ENCODE measurements at regions not wholly inside any gene's neighbourhood (a gene's known extent, or its start where the extent isn't known, plus 50 kb on each side); places are given as distances from the start of the nearest gene placed in this dataset.

DNA sequence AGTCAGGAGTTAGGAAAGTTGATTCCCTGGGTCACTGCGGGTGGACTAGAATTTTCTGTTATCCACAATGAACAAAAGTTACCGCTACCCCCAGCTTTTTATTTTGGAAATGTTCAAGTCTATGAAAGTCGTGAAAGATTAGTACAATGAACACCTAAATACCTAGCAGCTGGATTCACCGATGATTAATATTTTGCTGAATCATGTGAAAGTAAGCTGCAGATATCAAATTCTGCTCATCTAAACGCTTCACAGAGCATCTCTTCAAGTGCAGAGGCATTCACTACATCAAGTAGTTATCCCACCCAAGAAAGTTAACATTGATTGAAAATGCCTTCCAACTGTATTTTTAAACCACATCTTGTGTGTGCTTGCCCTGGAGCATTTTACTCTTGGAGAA lies 729.0 kb upstream of the NR2F2 start:
- TF ChIP-seq, protein P1, sequence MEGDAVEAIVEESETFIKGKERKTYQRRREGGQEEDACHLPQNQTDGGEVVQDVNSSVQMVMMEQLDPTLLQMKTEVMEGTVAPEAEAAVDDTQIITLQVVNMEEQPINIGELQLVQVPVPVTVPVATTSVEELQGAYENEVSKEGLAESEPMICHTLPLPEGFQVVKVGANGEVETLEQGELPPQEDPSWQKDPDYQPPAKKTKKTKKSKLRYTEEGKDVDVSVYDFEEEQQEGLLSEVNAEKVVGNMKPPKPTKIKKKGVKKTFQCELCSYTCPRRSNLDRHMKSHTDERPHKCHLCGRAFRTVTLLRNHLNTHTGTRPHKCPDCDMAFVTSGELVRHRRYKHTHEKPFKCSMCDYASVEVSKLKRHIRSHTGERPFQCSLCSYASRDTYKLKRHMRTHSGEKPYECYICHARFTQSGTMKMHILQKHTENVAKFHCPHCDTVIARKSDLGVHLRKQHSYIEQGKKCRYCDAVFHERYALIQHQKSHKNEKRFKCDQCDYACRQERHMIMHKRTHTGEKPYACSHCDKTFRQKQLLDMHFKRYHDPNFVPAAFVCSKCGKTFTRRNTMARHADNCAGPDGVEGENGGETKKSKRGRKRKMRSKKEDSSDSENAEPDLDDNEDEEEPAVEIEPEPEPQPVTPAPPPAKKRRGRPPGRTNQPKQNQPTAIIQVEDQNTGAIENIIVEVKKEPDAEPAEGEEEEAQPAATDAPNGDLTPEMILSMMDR (IDR thresholded peaks at IDR 0.05; ENCODE audit: low read length) = no peak
- TF ChIP-seq EZH2 (optimal IDR thresholded peaks at IDR 0.05; ENCODE audit: low read depth, low read length) (no peak), EZH2phosphoT487 (IDR thresholded peaks at IDR 0.05; ENCODE audit: low read length) (no peak)

Data from MM.1S (cell line).